ENCODE measurements at regions not wholly inside any gene's neighbourhood (a gene's known extent, or its start where the extent isn't known, plus 50 kb on each side); places are given as distances from the start of the nearest gene placed in this dataset.
"Not testable (repeated sequence)": the region's sequence is repeated elsewhere in the genome, so short reads cannot be mapped to it uniquely, and the experiment has no call there.

DNA sequence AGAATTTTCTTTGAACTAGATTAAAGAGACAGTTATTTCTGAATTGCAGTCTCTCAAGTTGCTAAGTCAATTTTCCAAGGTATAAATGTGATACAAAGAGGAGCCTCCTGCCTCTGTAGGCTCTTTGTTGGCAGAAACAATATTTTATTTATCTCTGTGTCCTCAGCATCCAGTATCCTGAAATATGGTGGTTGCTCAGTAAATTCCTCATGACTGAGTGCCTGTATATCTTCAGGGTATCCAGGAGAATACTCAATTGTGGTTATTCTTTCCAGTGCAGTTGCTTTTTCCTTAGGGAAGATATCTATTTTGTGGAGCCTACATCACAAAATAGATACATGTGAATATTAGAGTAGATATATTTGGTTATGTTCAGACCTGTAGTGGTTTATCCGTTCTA lies 144.8 kb upstream of the FERD3L start:
- DNase-seq: no peak

DNA sequence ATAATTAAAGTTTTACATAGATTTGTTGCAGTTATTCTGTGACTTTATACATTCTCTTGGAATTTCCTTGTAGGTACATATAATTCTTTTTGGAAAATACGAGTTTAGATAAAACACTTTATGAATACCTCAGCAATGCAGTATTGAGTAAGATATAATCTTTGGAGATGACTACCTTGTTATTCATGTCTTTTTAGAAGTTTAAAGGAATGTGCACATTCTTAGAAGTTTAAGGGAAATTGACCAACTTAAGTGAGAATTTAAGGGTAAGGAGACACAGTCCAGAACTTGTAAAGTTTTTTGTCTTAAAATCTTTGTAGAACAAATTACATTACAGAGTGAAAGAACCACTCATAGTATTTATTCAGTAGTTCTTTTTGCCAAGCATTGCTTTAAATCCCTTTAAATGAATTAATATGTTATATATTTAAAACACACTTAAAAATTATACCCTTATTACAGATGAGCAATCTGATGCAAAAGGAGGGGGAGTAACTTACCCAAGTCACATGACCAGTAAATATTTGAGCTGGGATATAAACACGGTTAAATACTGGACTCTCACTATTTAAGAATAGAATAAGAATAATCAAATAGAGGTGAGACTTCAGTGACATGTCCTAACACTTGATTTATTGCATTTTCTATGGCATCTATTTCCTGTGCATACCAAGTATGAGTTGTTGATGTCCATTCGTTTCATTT lies 139.5 kb upstream of the FERD3L start:
- no peak for DNase-seq

DNA sequence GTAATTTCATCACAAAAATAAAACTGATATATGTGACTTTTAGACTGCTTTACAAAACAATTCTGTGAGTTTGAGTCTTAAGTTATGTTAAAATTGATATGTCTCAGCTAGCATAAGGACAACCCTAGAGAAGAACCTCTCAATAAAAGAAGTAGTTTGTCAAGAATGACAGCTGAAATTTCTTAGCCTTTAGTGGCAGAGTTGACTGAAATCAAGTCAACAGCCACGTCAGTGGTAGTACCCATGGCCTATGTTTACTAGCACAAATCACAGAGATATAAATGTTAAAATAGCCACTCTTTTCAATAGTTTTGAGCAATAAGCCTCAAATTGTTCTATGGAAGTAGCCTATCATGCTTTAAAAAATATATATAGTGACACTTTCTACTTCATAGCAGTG lies 138.9 kb upstream of the FERD3L start:
- DNase-seq: no peak

DNA sequence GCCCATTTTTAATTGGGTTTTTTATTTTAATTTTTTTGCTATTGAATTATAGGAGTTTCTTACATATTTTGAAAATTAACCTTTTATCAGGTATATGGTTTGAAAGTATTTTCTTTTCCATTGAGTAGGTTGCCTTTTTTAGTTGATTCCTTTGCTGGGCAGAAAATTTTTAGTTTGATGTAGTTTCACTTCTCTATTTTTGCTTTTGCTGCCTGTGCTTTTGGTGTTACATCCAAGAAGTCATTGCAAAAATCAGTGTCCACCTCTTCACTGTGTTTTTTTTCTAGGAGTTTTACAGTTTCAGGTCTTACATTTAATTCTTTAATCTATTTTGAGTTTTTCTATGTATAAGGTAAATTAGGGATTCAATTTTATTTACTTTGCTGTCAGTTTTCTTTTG lies 129.8 kb upstream of the FERD3L start:
- DNase-seq: no peak

DNA sequence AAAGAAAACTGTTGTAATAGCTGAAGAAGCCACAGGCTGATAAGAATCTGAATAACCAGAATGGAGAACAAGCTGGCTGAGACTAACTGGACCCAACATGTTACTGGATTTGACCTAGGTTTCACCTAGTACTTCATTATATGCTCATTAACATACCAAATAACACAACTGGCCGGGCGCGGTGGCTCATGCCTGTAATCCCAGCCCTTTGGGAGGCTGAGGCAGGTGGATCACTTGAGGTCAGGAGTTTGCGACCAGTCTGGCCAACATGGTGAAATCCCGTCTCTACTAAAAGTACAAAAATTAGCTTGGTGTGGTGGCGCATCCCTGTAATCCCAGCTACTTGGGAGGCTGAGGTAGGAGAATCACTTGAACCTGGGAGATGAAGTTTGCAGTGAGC lies 127.1 kb upstream of the FERD3L start:
- not testable (repeated sequence) for DNase-seq

DNA sequence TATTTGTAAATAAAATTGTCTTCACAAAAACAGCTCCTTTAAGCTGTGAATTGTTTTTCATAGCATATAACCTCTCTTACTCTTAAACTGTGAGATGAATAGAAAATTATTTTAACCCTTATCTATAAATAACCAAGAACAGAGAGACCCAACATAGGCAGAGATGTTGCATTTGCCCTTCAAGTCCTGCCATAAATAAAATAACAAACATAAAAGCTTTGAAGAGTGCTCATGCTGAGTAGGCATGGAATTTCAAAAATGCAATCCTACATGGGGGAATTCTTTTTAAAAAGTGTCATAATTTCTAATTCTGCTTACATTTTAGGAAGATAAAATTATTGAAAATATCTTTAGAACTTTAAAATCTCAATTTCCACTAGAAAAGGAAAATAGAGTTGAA lies 124.1 kb upstream of the FERD3L start:
- DNase-seq: no peak

DNA sequence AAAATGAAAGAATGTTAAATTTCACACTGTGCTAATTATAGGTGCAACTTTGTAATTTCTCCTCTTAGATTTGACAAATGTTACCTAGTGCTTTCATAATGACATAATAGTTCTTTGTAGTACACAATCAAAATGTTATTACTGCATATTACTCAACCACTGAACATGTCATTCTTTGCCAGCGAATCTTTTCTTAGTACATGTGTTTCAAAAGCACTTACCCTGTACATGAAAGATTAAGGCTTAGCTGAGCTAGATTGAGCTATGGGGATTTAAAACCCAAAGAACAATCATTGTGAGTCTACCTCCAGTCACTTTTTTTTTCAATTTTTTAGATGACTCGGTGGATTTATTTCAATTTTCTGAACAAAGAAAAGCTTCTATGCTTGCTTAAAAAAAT lies 123.5 kb upstream of the FERD3L start:
- peak in 1 of 2 experiments; percentile 27 for DNase-seq

DNA sequence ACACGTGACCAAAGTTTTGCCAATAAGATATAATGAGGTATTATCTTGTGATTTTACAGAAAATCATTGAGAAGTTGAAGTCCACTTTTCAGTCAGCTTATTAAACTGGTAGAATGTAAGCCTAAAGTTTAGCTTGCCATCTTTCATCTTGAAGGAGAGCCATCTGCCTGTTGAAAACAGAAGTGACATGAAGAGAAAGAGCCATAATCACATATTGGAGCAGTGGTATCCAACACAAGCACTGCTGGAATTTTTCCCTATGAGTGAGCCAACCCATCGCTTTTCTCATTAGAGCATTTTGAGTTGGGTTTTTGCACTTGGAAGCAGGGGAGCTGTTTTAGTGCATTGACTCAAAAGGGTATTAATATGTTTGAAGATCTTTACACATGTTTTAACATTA lies 117.6 kb upstream of the FERD3L start:
- no peak for DNase-seq

DNA sequence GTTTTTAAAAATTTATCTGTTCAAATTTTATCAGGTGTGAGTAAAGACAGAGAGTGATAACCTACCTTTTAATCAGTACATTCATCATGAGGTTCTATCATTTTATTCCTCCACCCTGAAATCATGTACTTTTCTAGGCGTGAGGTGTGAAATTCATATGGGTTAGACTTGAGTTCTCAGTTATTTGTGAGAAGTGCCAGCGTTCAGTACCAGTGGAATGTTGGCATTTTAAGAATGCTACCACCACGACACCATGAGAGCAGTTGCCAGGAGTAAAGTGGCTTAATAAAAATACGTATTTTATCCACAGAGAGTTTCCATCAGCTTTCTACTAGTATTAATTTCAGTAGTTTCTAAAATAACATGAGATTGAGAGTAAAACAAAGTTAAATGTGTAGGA lies 104.1 kb upstream of the FERD3L start:
- no peak for DNase-seq

DNA sequence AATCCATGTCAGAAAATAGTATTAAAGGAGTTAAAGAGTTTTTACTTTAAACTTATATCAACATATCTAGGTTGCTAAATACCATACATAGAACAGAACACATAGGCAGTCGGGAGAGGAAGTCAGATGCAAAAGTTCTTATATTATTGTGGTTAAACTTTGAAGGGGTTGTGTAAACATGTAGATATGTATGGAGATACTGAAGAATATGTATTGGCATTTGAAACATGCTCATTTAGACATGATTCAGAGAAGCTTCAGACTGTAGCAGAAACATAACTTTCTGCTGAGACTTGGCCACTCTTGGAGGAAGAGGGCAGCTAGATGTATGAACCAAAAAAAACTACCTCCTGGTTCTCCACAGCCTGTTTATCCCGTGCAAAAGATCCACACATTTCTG lies 103.5 kb upstream of the FERD3L start:
- no peak for DNase-seq

DNA sequence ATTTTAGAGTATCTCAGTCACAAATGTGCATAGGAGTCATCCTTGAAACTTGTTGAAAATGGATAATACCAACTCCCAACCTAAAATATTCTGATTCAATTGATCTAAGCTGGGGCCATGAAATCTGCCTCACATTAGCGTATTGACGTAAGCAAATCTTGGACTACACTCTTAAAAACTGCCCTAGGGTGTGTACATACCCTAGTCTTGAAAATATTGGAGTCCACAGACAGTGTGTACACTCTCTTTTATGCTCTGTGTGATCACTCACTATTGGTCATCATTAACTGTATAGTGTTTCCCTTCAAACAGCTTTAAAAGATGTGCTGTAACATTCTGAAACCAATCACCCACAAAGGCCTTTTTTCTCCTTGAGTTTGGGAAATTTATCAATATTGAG lies 102.9 kb upstream of the FERD3L start:
- no peak for DNase-seq

DNA sequence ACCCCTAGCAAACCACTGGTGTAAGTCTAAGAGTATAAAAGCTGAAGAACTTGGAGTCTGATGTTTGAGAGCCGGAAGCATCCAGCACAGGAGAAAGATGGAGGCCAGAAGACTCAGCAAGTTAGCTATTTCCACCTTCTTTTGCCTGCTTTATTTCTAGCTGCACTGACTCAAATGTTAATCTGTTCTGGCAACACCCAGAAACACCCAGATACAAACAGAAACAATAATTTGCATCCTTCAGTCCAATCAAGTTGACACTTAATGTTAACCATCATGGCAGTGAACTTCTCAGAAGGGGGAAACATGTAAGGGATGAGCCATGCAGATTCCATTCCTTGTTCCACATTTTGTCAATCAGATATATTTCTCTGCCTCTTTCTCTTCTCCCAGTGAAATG lies 101.8 kb upstream of the FERD3L start:
- DNase-seq: no peak

DNA sequence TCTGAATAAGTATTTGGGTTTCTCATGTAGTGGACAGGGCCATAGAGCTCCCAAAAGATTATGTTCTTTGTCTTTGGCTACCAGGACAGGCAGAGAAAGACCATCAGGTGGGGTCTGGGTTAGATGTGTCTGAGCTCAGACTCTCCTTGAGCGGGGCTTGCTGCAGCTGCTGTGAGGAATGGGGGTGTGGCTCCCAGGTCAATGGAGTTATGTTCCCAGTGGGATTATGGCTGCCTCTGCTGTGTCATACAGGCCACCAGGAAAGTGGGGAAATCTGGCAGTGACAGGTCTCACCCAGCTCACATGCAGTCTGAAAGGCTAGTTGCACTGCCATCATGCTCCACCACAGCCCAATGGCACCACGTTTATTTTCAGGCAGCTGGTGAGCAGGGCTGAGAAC lies 97.0 kb upstream of the FERD3L start:
- DNase-seq: no peak

DNA sequence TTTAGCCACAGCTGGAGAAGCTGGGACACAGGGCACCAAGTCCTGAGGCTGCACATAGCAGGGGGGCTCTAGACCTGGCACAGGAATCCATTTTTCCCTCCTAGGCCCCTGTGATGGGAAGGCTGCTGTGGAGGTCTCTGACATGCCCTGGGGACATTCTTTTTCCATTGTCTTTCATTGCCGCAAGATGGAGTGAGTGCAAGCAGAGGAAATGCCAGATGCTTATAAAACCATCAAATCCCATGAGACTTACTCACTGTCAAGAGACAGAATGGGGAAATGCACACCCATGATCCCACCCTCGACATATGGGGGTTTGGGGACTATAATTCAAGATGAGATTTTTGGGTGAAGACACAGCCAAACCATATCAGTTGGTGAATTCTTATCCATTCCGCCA lies 94.7 kb upstream of the FERD3L start:
- no peak for DNase-seq

DNA sequence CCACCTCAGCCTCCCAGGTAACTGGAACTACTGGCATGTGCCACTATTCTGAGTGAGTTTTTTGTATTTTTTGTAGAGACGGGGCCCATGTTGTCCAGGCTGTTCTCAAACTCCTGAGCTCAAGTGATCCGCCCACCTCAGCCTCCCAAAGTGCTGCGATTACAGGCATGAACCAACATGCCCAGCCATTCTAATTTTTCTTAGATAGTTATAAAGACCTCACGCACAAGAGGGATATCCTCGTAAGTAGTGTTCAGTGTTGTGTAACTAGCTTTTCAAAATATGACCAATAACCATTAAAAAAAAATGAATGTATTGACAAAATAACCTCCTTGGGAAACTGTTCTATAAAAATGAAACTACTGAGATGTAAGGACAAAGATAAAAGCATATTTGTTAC lies 90.5 kb upstream of the FERD3L start:
- no peak for DNase-seq

DNA sequence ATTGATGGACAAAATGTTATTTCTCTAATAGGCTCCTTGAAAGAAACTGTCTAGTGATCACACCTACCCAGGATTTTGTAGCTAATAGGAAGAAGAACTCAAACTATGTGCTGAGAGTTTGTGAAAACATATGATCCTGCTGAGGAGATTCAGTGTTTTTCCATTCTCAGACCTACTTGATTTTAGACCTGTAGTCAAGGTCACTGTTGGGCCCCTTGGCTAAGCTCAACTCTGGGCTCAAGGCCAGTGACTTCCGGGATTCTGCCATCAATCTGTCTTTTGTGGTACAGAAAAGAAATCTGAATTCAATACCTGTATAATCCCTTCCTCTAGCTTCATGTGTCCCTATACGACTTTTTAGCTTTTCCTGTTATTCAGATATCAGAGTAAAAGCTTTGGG lies 79.7 kb upstream of the FERD3L start:
- no peak for DNase-seq

DNA sequence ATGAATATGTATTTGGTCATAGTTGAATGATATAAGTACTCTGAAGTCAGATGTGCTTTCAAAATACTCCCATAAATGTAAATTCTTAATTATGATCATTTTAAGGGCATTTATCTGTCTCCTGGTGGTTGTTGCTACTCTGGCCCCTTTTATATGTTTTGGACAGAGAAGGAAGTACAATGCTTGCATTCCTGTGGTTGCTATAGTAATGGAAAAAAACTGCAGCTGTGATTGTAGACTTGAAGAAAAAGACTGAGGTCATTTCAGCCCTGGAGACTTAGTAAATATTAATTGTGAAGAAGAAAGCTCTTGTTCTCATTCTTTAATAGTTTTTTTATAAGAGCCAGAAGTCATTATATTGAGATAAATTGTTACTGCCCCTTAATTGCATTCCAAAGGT lies 70.2 kb upstream of the FERD3L start:
- DNase-seq: no peak

DNA sequence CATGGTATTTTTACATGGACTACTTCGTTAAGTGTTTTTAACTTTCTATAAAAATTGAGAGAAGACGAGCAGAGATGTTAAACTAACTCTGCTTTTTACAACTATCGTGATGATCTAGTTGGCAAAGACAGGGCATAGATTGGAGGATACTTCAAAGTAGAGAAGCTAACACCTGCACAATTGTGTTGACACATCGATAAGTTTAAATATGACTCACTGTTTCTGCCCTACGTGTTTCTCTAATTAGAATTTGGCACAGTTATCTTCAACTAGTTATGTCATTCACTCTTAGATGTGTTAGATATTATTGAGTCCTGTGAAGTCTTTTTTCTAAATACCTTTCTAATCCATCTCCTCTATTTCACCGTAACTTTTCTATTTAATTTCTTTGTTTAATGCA lies 68.5 kb upstream of the FERD3L start:
- peak in 1 of 2 experiments; percentile 62 for DNase-seq

DNA sequence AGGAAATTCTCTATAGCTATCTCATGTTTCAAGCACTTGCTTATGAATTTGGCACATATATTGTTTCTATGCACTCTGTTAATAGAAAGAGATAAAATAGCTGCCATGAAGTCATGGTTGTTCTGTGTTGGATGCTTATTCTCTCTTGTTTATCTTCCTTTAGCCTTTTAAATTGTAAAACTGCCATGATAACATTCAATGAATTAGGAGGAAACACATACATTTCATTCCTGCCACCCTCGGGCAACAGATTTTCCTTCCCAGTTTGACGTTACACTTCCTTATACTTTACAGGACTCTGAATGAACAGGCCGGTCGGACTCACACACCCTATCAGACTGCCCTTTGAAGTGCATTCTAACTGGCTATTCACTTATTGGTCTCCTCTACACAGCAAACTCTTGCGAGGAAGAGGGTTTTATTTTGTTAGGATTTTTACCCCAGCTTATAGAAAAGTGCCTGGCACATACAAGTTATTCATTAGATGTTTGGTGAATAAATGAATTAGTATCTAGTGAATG lies 65.7 kb upstream of the FERD3L start:
- peak in 1 of 2 experiments; percentile 38 for DNase-seq

DNA sequence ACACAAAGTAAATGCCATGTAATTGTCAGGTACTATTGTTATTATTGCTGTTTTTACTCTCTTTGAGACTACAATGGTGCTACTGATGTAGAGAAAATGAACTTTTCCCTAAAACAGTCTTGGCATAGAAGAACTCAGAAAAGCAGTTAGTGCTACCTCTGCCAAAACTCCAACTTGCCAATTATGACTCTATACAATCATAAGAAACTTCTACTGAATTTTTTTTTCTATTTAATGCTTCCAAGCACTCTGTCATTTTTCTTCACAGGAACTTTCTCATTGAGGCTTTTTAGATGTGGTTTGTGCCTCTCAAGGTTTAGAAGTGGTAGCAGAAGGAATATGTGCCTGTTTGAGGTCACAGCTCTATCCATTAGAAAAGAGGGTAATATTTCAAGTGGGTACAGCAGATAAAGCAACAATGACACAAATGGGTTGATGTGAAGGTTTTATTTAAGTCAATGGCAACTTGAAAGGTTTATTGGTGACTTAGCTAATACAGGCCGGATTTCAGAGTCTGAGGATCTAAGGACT lies 64.0 kb upstream of the FERD3L start:
- DNase-seq: no peak

DNA sequence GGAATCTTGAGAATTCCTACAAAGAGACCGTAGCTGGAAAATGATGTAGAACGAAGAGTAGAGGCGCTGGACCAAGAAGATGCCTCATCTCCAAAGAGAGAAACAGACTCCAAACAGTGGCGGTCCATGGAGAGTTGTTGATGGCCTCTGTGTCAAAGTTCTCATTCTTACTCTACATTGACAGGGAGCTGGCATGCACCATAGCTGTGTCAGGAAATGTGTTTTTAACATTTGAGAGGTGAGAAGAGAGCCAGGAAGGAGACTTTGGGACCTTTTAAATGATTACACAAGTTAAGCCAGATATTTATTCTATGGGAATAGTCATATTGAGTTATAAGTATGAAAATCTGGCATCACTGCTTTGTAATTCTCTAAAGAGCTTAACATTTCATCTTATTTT lies 61.5 kb upstream of the FERD3L start:
- no peak for DNase-seq

DNA sequence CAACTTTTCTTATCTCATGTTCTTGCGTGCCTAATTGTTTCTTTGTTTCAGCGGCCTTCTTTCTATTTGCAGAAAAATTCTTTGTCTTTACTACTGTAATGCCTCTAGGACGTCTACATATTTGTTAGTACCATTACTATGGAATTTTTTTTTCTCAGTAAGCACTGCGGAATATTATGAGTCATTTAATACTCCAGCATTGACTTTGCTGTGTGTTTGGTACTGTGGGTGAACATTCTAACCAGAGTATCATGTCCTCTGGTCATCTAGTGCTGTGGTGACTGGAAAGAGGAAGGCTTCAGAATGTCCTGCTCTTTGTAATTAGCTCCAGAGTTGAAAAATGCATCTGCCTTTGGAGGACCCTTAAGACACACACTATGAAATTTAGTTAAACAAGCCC lies 58.5 kb upstream of the FERD3L start:
- no peak for DNase-seq

DNA sequence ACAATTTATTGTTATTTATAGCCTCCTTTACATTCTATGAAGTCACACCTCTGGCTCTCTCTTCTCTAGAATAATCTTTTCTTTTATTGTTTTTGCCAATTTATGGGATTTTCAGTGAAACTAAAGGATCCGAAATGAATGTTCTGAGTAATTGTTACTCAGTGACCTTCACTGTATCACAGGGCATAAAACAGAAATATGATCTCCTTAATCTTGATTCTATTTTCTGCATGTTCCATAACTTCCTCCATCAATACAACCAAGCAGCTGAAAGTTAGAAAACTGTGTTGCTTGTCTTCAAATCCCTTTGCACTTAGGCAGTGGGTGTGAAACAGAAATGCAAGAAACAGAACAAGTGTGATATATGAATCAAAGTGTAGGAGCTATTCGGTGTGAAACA lies 57.4 kb upstream of the FERD3L start:
- DNase-seq: no peak

All from NCI-H2081 (cell line).